PC-3 (cell line): ENCODE measurements at regions not wholly inside any gene's neighbourhood (a gene's known extent, or its start where the extent isn't known, plus 50 kb on each side); places are given as distances from the start of the nearest gene placed in this dataset.

ENCODE experiments used
- EZH2 ChIP-seq: fragments of 300-600 bp; sonication (generic); IDR thresholded peaks from one replicate; pipeline ENCODE4 v1.6.1; 2017; ENCODE audit warnings: antibody characterized with exemption, mild to moderate bottlenecking, low read length; ENCODE audit not compliant: unreplicated experiment
- EZH2phosphoT487 ChIP-seq: fragments of 300-600 bp; sonication (generic); IDR thresholded peaks from 2 replicates; pipeline ENCODE4 v1.6.1; 2018; ENCODE audit warnings: mild to moderate bottlenecking, antibody characterized with exemption, low read length, borderline replicate concordance
- TF ChIP-seq, protein P1 (sequence below): fragments of 300-600 bp; sonication (generic); conservative IDR thresholded peaks from 2 replicates; pipeline ENCODE4 v1.5.1; 2017; ENCODE audit warnings: antibody characterized with exemption, low read depth, mild to moderate bottlenecking, low read length

DNA sequence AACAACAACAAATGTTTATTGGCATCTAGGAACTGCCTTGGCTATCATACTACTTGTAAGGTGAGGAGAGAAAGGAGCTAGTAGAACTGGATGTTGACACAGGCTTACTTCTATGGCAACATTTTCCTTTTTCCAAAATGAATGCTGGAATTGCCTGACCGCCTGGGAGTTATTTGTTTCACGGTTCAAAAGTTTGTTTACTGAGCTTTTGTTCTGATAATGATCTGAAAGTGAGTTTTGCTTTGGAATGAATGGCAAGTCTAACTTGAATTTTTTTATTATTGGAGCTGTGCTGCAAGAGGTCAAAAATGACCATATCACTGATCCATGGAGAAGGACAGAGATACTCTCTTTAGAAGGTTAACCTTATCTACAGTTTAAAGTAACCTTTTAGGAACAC lies 183.5 kb upstream of the CAND1 start:
- TF ChIP-seq, protein P1, sequence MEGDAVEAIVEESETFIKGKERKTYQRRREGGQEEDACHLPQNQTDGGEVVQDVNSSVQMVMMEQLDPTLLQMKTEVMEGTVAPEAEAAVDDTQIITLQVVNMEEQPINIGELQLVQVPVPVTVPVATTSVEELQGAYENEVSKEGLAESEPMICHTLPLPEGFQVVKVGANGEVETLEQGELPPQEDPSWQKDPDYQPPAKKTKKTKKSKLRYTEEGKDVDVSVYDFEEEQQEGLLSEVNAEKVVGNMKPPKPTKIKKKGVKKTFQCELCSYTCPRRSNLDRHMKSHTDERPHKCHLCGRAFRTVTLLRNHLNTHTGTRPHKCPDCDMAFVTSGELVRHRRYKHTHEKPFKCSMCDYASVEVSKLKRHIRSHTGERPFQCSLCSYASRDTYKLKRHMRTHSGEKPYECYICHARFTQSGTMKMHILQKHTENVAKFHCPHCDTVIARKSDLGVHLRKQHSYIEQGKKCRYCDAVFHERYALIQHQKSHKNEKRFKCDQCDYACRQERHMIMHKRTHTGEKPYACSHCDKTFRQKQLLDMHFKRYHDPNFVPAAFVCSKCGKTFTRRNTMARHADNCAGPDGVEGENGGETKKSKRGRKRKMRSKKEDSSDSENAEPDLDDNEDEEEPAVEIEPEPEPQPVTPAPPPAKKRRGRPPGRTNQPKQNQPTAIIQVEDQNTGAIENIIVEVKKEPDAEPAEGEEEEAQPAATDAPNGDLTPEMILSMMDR: no peak
- TF ChIP-seq EZH2 (no peak), EZH2phosphoT487 (no peak)
